NCI-H2227 (cell line): ENCODE measurements at regions not wholly inside any gene's neighbourhood (a gene's known extent, or its start where the extent isn't known, plus 50 kb on each side); places are given as distances from the start of the nearest gene placed in this dataset.

Experiments used
- DNase-seq: peaks from one replicate; lab custom pipeline; 2025; ENCODE audit not compliant: unreplicated experiment; lab: John Stamatoyannopoulos, UW

DNA sequence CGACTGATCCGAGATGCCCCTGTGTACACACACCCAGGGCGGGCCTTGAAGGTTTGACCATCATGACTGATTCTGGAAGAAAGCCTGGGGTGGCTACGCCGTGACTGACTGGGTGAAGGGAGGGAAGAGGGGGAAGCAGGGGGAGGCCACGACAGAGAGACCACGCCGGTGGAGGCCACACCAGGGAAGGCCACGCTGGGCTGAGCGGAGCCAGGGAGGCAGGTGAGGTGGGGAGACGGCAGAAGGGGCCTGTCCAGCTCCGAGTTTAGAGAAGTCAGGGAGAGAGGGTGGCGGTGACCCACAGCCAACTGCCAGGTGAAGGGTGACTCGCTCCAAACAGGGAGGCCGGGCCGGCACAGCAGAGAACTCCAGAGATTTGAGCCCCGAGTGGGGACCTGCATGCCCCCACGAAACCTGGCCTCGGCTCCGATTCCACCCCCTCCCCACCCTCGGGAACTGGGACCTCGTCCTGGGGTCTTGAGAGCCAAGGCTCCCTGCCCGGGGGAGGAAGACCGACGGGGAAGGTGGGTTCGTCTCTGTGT, 102.6 kb downstream of the PTPRS start:
- DNase-seq, result no peak

DNA sequence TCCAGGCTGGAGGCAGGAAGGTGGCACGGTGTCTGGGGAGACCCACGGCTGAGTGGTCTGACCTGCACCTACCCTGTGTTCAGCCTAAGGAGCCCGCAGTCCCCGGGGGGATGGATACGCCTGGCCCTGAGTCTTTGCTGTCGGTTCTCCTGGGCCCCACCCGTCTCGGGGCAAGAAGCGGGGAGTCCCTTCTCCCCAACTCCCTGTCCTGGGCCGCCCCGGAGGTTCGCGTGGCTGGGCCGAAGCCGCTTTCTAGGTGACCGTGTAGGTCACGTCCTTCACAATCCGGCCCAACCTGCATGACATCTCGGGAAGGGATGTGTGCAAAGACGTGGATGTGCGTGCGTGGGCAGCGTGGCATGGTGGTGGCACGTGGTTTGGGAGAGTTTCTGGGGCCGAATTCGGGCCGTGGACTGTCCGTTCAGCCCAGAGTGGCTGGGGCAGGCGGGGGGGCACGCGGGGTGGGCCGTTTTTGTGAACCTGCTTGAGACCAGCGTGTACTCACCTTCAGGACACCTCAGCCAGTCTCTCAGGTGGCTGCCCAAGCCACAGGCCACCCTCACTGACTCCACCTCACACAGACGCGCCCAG, 103.3 kb downstream of the PTPRS start:
- DNase-seq, result no peak

DNA sequence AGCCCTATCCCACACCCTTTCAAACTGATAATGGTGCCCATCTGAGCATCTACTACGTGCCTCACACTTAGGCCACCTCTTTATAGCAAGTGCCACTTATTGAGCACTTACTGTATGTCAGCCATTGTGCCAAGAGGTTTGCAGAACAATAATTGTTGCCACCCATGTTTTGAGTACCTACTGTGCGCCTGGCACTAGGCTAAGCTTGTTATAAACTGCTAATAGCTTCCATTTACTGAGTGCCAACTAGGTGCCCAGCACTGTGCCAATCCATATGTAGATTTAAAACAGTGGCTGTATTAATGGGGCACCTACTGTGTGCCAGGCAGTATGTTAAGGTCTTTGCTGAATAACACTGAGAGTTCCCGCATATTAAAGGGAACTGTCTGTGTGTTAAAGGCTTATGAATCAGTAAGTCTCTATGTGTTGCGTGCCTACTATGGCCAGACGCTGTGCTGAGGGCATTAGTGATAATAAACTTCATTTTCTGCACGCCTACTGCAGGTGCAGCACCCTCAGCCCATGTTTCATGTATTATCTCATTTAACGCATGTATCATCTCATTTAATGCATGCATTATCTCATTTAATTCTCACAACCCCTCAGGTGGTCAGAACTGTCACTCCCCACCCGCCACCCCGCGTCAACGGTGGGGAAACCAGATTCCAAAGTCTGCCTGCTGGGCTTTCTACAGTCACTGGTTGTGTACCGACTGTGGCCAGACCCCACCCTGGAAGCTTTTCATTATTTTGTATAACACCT, 105.0 kb downstream of the PTPRS start:
- no peak for DNase-seq

DNA sequence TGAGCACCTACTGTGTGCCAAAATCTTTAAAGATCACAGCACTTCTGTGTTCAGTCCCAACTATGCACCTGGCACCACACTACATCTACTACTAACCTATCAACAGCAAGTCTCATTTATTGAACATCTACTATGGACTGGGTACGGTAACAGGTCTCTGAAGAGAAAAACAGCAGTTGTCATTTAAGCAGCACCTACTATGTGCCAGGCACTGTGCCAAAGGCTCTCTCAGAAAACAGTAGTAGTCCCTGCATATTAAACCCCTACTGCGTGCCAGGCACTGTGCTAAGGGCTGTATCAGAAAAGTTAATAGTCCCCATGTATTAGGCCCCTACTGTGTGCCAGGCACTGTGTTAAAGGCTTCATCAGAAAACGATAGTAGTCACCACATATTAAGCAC, 106.2 kb downstream of the PTPRS start:
- DNase-seq, result no peak

DNA sequence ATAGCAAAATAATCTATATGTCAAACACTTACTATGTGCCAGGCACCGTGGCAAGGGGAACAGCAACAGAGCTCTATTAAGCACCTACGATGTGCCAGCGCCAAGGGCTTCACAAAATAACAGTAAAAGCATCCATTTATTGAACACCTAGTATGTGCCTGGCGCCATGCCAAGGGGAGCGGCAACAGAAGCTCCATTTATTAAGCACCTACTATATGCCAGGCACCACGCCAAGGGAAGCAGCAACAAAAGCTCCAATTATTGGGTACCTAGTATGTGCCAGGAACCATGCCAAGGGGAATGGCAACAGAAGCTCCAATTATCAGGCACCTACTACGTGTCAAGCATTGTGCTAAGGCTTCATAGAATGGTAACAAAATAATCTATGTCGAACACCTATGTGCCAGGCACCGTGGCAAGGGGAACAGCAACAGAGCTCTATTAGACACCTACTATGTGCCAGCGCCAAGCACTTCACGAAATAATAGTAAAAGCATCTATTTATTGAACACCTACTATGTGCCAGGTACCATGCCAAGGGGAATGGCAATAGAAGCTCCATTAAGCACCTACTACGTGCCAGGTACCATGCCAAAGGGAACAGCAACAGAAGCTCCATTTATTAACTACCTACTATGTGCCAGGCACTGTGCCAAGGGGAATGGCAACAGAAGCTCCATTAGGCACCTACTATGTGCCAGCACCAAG, 107.7 kb downstream of the PTPRS start:
- DNase-seq, result no peak

DNA sequence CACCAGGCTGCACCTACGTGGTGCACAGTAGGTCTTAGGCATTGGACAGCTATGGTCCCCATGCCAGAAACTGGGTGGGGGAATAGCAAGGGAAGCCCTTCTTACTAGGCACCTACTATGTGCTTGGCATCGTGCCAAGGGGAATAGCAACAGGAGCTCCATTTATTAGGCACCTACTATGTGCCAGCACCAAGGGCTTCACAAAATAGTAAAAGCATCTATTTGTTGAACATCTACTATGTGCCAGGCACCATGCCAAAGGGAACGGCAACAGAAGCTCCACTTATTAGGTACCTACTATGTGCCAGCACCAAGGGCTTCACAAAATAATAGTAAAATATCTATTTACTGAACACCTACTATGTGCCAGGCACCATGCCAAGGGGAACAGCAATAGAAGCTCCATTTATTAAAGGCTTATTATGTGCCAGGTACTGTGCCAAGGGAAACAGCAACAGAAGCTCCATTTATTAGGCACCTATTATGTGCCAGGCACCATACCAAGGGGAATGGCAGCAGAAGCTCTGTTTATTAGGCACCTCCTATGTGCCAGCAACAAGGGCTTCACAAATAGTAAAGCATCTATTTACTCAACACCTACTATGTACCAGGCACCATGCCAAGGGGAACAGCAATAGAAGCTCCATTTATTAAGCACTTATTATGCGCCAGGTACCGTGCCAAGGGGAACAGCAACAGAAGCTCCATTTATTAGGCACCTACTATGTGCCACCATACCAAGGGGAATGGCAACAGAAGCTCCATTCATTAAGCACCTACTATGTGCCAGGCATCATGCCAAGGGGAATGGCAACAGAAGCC, 108.5 kb downstream of the PTPRS start:
- no peak for DNase-seq

DNA sequence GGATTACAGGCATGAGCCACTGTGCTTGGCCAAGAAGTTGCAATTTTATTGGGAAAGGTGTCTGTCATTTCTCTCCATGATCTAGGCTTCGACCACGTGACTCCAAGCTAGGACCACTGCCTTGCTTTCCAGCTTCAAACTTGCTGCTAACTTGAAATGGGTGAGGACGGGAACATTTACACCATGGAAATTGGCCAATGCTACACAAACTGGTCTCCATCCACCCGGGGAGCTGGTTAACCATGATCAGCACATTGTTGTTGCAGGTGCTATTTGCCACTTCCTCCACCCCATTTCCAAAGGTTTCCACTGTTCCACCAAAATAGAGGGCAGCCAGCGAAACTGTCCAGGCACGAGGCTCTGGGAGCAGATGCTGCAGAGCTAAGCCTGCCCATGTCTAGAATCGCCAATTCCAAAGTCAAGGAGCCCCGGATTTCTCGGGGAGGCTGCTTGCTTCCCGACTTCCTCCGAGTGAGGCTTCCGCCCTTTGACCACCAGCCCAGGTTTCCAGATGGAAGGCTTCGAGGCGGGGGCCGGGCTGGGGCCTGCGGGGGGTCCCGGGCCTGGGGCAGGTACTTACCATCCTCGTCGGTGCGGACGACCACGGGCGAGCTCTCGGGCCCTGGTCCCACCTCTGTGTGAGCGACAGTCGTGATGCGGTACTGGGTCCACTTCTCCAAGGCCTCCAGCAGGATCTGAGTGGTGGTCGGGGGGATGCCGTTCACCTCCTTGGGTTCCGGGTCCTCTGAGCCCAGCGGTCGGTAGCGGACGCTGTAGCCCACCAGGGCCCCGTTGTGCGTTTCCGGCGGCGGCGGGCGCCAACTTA, 109.7 kb downstream of the PTPRS start:
- DNase-seq, result no peak

DNA sequence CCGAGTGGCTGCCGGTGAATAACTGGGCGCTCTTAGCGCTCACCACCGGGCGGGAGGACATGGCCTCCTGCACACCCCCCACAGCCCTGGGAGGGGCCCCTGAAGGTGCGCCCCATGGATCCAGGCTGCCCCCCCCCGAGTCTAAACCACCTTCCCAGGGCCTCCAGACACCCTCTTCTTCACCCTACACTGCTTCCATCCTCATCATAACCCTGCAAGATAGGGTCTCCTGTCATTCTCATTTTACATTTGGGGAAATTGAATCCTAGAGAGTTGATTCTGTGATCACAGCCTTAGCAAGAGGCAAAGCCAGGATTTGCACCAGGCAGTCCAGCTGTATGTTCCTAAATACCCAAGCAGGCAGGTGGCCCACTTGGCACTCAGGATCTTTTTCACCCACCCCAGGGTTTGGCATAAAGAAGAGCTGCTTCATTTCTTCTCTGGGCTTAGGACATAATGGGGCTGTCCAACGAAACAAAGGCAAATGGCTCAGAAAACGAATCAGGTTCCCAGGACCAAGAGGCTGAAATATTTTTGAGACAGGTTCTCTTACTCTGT, 110.8 kb downstream of the PTPRS start:
- DNase-seq, result no peak

DNA sequence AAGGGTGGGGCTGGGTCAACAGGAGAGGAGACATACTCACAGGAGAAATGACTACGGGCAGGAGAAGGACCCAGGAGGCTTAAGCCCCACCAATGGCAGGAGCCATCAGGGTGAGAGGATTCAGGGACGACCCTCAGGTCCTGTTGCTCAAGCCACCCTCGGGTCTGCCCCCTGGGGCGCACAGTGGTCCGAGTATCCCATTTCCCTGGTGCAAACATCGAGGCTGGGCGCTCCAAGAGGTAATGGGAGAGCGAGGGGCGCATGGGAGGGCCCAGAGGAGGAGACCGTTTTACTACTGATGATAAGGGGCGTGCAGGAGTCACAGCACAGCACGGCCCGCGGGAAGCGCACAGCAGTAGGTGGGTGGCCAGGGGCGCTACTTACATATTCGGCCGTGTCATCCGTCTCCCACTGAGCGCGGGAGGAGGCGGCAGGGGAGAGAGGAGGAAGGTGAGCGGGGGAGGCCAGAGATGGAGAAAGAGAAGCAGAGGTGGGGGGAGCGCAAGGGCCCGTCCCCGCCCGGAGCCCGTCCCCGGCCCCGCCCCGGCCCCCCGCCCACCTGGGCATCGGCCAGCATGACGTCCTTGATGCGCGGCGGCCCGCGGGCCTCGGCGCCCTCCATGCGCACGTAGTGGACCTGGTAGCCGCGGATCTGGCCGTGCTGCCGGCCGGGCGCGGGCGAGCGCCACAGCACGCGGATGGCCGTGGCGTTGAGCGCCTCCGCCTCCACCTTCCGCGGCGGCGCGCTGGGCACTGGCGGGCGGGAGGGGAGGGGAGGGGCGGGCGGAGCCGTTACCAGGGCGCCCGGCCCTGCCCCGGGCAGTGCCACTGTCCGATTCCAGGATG, 111.5 kb downstream of the PTPRS start:
- DNase-seq, result no peak

DNA sequence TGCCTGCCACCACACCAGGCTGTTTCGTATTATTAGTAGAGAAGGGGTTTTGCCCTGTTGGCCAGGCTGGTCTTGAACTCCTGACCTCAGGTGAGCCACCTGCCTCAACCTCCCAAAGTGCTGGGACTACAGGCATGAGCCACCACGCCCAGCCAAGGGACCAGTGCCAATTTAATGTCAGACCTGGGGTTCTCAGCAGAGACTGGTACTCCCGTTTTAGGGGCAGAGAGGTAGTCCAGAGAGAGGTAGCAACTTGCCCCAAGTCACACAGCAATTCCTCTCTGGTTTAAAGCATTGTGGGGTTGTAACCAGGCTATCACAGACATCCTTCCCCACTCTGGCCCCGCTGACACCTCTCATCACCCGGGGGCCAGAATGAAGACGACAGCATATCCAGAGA, 112.1 kb downstream of the PTPRS start:
- no peak for DNase-seq

DNA sequence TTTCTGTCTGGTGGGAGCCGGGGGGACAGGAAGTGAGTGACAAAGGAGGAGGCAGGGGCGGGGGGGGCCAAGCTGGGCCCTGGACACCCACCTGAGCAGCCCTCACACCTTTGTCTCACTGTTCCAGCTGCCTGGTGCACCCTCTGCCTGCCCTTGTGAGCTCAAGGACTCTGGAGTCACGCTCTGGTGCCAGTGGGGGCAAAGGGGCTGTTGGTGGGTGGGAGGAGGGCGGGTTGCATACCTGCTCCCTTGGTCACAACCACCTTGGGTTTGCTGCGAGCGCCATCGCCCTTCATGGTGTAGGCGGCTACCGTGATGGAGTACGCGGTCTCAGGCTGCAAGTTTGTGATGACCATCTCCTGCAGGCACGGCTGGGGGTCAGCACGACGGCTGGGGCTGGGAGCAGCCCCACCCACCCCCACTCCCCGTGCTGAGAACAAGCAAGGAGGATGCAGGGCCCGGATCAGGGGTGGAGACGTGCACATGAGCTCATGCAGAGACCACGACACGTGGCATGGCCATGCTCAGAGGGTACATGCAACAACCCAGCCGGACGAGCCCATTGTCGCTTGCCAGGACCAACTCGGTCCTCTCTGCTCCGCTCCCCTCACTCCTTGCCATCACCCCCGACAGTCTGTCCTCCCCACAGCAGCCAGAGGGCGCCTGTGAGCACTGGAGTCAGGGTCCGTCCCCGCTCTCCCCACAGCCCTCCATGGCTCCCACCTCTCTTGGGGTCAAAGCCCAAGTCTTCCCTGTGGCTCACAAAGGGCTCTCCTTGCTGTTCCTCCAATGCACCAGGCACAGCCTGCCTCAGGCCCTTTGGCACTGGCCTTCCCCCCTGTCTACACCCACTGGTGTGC, 114.9 kb downstream of the PTPRS start:
- DNase-seq, result peak; percentile 14

DNA sequence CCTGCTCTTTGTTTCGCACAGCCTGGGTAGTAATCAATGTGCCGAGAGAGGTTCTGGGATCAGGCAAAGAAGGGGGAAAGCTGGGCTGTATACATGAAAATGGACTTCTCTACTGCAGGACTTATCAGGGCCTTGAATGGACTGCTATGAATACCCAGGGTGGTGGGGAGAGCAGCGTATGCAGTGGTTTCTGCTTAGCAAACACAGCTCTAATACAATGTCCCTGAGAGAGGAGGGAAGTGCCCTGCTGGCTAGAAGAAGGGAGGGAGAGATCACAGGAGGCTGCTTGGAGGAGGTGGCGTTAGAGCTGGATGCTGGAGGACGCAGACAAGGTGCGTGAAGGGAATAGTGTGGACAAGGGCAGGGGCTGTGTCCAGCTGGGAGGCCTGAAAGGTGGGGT, 116.1 kb downstream of the PTPRS start:
- DNase-seq, result no peak

DNA sequence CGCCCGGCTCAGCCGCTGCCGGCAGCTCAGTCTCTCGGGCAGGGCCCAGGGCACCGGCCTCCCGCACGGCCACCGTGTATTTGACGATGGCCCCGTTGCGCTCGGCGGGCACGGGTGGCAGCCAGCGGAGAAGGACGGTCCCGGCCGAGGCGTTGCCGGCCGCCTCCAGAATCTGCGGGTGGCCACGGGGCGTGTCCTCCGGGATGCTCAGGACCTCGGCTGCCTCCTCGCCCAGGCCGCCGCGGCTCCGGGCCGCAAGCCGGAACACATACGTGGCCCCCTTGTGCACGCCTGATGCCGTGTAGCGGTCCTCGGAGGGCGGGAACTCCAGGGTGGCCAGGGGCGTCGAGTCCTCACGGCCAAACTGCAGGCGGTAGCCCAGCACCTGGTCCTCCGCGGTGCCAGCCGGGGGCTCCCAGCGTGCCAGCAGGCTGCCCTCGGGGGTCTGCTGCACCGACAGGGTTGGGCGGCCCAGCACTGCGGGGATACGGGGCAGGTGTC, 117.7 kb downstream of the PTPRS start:
- DNase-seq, result no peak

DNA sequence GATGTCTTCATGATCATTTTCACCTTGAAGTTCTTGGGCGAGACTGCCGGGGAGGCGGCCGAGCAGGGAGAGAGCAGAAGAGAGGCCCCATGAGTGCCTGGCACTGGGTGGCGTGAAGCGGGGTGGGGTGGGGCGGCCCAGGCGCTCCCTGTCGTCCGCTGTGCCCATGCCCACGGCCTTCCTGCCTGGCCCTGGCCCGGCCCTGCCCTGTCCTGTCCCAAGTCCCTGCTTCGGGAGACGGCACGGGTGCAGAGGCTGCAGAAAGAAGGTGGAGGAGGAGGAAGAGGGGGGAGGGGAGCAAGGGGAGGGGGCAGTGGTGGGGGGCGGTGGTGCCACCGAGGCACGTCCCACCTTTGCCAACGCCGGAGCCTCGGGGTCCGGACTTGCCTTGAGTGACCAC, 118.4 kb downstream of the PTPRS start:
- no peak for DNase-seq

DNA sequence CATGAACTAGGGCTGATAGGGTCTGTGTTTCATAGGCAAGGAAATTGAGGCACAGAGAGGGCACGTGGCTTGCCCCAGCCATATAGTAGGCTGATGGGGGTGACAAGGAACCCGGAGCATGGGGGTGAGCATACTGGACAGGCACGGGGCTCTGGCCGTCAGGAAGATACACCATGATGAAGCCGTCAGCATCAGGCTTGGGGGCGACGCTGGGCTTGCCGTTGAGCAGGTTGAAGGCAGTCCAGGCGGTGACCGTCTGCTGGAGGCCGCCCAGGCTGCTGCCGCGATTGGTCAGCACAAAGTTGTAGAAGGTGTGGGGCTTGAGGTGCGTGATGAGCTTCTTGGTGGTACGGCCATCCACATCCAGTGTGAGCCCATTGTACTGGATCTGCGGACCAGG, 119.7 kb downstream of the PTPRS start:
- DNase-seq, result no peak

DNA sequence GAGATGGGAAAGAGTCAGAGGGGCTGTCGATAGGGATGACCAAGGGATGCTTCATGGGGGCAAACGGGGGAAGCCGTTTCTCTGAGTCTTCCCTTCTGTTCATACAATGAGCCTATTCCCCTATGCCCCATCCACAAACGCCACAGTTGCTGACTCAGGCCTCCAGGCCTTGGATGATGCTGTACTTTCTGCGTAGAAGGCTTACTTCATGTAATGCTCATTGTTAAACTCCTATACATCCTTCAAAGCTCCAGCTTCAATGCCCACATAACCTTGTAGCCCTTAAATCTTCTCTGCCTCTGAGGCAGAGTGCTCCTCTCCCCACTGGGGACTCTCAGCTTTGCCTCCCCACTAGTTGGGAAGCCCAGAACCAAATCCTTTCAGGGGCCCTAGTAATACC, 120.3 kb downstream of the PTPRS start:
- DNase-seq, result no peak

DNA sequence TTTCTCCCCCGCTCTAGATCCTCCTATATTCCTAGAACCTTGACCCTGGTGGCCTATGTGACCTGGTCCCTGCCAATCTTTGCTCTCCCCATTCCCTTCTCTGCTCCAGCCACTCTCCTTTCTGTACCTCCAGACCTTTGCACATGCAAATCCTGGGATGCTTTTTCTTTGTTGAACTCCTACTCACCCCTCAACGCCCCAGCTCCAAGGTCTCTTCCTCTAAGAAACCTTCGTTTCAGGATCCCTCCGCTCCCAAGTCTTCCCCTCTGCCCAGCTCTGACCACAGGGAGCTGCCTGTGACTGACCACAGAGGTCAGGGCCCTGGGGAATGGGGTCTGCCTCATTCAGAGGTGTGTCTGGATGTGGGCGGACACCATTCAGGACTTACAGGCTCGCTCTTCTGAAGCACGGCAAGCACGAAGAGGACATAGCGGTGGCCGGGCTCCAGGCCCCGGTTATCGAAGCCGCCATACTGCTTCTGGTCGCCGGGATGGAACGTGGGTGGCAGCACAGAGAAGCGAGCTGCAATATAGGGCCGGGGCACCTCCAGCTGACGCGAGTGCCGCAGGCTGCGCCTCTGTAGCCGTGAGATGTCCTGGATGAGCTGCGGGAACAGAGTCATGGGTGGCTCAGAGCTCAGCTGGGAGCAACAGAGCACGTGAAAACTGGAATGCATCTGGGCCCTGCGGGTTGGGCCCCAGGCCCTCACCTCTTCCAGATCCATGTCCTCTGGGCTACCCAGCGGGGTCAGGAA, 120.9 kb downstream of the PTPRS start:
- DNase-seq, result no peak
